HFF-Myc (cell line): ENCODE measurements at regions not wholly inside any gene's neighbourhood (a gene's known extent, or its start where the extent isn't known, plus 50 kb on each side); places are given as distances from the start of the nearest gene placed in this dataset.
A peak's percentile ranks its signal among the peaks of the same experiment; 100 is the strongest.

Experiments
- DNase-seq: peaks from one replicate; pipeline ENCODE4 v3.0.0-alpha.2; 2011; ENCODE audit warnings: low read depth; ENCODE audit errors: extremely low read depth
- H3K4me3 ChIP-seq: replicated peaks from 2 replicates; pipeline ENCODE4 v1.5.1; 2011; ENCODE audit warnings: low read depth, mild to moderate bottlenecking, control low read depth, low read length
- TF ChIP-seq, protein P1 (sequence below): IDR thresholded peaks from 2 replicates; pipeline ENCODE4 v1.5.1; 2012; ENCODE audit warnings: mild to moderate bottlenecking, low read depth, low read length, control low read depth; ENCODE audit errors: missing control alignments

DNA sequence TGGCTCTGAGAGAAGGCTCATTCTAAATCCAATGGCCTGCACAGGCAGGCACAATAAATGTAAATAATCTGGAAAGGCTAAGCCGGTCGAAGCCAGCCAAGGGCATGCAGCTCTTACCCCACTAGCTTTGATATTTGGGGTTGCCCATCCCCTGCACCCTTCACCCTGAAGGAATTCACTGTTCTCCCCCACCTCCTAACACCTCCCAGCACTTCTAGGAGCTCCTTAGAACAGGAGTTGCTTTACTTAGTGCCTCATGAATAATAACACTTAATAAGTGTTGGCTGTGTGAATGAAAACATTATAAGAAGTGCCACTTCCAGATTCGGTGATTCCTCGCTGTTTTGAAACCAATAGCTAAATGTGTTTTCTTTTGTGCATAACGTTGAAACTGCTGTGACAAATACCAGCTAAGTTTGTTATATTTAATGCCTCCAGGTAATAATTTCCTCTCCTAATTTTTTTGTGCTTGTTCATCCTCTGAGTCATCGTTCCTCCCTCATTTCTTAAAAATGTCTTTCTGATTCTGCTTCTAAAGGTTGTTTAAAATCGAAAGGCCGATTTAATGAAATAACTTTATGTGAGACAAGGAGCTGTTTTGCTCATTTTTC, 458.8 kb downstream of the METTL4 start:
- TF ChIP-seq, protein P1, sequence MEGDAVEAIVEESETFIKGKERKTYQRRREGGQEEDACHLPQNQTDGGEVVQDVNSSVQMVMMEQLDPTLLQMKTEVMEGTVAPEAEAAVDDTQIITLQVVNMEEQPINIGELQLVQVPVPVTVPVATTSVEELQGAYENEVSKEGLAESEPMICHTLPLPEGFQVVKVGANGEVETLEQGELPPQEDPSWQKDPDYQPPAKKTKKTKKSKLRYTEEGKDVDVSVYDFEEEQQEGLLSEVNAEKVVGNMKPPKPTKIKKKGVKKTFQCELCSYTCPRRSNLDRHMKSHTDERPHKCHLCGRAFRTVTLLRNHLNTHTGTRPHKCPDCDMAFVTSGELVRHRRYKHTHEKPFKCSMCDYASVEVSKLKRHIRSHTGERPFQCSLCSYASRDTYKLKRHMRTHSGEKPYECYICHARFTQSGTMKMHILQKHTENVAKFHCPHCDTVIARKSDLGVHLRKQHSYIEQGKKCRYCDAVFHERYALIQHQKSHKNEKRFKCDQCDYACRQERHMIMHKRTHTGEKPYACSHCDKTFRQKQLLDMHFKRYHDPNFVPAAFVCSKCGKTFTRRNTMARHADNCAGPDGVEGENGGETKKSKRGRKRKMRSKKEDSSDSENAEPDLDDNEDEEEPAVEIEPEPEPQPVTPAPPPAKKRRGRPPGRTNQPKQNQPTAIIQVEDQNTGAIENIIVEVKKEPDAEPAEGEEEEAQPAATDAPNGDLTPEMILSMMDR = no peak
- no peak overlapping the region for H3K4me3 ChIP-seq
- DNase-seq = no peak

DNA sequence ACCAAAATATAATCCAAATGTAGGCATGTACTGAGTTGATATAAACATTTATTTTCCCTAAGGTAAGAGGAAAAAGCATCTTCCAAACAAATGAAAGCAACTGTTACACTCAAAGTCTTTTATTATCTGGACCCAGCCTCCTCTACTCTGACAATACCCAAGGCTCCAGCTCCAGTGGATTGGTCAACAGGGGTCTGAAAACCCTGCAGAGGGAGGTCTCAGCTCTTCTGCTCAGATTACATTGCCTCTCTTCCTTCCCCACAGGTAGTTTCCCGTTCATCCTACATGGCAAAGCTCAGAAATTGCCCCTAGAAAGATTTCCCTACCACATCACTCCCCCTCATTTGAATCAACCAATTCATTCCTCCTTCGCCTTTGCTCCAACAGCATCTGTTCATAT, 457.0 kb downstream of the METTL4 start:
- DNase-seq = no peak
- TF ChIP-seq, protein P1 = no peak
- no peak overlapping the region for H3K4me3 ChIP-seq

DNA sequence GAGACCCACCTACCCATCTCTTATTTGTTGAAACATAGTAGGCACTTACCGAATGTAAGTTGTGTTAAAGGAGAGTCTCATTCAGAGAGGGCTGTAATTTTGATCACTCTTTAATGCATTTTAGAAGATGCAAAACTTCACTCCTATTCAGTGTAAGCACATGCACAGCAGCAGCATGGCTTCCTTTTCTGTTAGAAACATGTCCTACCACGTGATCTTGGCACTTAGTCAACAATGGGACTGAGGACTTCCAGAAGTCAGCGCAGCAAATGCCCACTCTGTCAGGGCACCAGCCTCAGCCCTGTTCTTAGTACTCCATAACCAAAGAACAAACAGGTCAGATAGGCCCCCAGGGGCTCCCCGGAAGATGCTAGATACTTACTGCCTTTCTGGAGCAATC, 456.5 kb downstream of the METTL4 start:
- H3K4me3 ChIP-seq = no peak overlapping the region
- no peak for DNase-seq
- TF ChIP-seq, protein P1 = no peak

DNA sequence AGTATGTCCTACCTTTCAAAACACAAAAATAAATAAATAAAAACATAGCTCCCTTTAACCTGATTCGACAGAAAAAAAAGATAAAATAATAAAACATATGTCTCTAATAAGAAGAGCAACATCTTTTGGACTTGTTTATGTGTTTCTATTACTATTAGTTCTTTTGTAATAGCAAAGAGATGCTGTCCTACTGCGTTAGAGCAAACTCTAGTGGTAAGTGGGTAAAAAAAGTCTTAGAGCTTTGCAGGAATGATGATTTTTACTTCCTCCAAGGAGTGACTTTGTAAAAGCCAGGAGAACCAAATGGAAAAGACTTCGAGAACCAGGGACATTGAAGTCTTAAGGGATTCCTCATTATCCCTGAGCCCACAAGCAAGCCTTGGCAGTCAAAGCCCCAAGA, 450.1 kb downstream of the METTL4 start:
- DNase-seq = no peak
- H3K4me3 ChIP-seq = no peak overlapping the region
- TF ChIP-seq, protein P1 = no peak

DNA sequence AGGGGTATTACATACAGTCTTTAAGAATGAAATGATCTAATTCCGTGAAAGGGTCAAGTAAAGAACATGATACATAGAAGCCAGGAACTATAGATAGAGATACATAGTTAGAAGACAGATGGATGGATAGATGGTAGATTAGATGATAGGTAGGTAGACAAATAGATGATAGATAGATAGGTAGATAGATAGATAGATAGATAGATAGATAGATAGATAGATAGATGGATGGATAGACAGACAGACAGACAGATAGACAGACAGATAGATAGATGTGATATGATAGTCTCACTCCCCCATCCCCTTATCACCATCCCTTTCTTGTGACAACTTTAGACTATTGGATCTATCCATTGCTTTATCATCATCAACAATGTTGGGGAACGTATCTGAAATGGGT, 448.2 kb downstream of the METTL4 start:
- TF ChIP-seq, protein P1 = no peak
- no peak for DNase-seq
- H3K4me3 ChIP-seq = no peak overlapping the region

DNA sequence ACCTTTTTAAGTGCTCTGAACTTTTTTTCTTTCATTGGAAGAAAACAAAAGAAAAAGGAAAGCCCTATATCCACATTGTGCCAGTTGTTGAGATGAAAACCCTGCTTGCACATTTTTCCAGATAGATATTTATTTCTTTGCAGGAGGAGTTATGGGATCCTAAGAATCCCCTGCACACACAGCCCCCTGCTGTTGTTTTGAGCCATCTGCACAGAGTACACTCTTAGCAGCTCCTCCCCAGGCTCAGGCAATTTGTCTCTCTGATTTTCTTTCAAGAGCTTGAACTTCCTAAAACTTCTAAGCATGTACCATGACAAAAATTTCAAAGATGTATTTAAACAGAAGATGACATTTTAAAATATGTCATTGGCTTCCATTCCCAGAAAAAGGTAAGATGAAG, 436.9 kb downstream of the METTL4 start:
- DNase-seq = no peak
- TF ChIP-seq, protein P1 = peak; percentile 5
- H3K4me3 ChIP-seq = no peak overlapping the region

DNA sequence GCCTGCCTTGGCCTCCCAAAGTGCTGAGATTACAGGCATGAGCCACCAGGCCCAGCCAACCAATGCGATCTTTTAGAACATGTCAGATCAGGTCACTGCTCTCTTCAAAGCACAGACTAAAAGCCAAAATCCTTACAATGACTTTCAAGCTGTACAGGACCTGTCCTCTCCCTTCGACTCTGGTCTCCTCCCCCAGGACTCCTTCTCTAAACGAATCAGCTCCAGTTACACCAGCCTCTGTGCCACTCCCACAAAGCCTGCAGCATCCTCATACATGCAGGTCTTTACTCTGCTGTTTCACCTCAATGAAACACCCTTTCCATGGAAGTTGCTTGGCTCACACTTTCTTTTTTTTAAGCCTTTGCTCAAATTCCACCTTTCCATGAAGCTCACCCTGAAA, 436.0 kb downstream of the METTL4 start:
- no peak for DNase-seq
- TF ChIP-seq, protein P1 = no peak
- no peak overlapping the region for H3K4me3 ChIP-seq
